ENCODE measurements at regions not wholly inside any gene's neighbourhood (a gene's known extent, or its start where the extent isn't known, plus 50 kb on each side); places are given as distances from the start of the nearest gene placed in this dataset.
"Not testable (repeated sequence)": the region's sequence is repeated elsewhere in the genome, so short reads cannot be mapped to it uniquely, and the experiment has no call there.

DNA sequence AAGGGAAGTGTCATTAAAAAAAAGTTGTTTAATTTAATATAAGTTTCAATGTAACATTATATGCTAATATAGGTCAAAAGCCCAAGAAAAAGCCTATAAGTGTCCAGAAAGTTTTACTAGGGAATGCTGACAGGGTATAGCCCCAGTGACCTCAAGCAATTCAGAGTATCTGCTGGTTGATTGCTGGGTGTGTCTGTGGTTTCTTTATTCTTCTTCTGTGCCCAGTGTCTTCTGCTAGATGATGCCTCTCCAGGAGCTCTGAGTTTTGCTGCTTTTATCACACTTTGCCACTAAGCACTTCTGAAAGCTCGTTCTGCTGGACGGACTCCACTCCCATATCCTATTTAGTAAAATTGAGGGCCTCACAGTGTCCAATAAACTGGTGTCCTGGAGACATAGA, 212.2 kb upstream of the NRG3 start:
- no peak for DNase-seq (ENCODE audit: low spot score in 2 of 2)
- Histone ChIP-seq H3K4me1 (no peaks in the 10 kb centered on the region), H3K27ac (no peak overlapping the region), H3K27me3 (no peaks in the 10 kb centered on the region), H3K36me3 (no peaks in the 10 kb centered on the region), H3K4me3 (no peak overlapping the region), H3K9me3 (no peaks in the 10 kb centered on the region)
- intact Hi-C loops (cut with DNase I; ENCODE audit: low total_unique reads) = no loop called here
- TF ChIP-seq CTCF (IDR thresholded peaks at IDR 0.05) (no peak), POLR2A (IDR thresholded peaks at IDR 0.05) (no peak), POLR2AphosphoS5 (IDR thresholded peaks at IDR 0.05) (no peak)

DNA sequence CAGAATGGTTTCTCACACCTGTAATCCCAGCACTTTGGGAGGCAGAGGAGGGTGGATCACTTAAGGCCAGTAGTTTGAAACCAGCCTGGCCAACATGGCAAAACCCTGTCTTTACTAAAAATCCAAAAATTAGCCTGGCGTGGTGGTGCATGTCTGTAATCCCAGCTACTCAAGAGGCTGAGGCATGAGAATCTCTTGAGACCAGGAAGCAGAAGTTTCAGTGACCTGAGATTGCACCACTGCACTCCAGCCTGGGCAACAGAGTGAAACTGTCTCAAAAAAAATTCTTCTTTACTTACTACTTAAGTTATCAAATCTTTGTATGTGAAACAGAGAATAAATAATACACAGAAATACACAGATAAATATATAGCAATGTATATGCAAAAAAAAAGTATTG, 210.2 kb upstream of the NRG3 start:
- H3K27ac ChIP-seq; H3K27me3 ChIP-seq; intact Hi-C loops (cut with DNase I; ENCODE audit: low total_unique reads); H3K36me3 ChIP-seq; DNase-seq (ENCODE audit: low spot score in 2 of 2); H3K4me1 ChIP-seq; H3K4me3 ChIP-seq: not testable (repeated sequence)
- H3K9me3 ChIP-seq = peaks cover 6 to 11% of the 10 kb centered on the region in 2 donors

GRCh38 chr10:81674941-81675340, 200.1 kb upstream of the NRG3 start:
- Histone ChIP-seq H3K36me3 (no peaks in the 10 kb centered on the region), H3K27me3 (no peaks in the 10 kb centered on the region), H3K4me3 (no peak overlapping the region), H3K9me3 (peaks cover 1 to 2% of the 10 kb centered on the region in 2 donors), H3K27ac (no peak overlapping the region), H3K4me1 (no peaks in the 10 kb centered on the region)
- TF ChIP-seq POLR2AphosphoS5 (IDR thresholded peaks at IDR 0.05) = no peak
- TF ChIP-seq CTCF (IDR thresholded peaks at IDR 0.05) = no peak
- TF ChIP-seq POLR2A (IDR thresholded peaks at IDR 0.05) = no peak
- intact Hi-C loops (cut with DNase I; ENCODE audit: low total_unique reads) = no loop called here
- DNase-seq (ENCODE audit: low spot score in 2 of 2) = no peak

GRCh38 chr10:81679291-81679690, 195.7 kb upstream of the NRG3 start:
- TF ChIP-seq POLR2AphosphoS5 (IDR thresholded peaks at IDR 0.05) = no peak
- TF ChIP-seq CTCF (IDR thresholded peaks at IDR 0.05) = no peak
- TF ChIP-seq POLR2A (IDR thresholded peaks at IDR 0.05) = no peak
- DNase-seq (ENCODE audit: low spot score in 2 of 2) = no peak
- Histone ChIP-seq H3K9me3 (no peaks in the 10 kb centered on the region), H3K36me3 (no peaks in the 10 kb centered on the region), H3K4me1 (no peaks in the 10 kb centered on the region), H3K27ac (no peak overlapping the region), H3K27me3 (no peaks in the 10 kb centered on the region), H3K4me3 (no peak overlapping the region)
- intact Hi-C loops (cut with DNase I; ENCODE audit: low total_unique reads) = no loop called here

DNA sequence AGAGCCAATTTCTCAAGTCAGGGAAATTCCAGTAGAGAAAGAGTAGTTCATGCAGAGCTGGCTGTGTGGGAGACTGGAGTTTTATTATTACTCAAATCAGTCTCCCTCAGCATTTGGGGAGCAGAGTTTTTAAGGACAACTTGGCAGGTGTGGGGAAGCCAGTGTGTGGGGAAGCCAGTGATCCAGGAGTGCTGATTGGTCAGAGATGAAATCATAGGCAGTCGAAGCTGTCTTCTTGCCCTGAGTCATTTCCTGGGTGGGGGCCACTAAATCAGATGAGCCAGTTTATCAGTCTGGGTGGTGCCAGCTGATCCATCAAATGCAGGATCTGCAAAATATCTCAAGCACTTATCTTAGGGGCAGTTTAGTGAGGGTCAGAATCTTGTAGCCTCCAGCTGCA, 194.6 kb upstream of the NRG3 start:
- Histone ChIP-seq H3K27me3 (no peaks in the 10 kb centered on the region), H3K4me3 (no peak overlapping the region), H3K27ac (no peak overlapping the region), H3K9me3 (no peaks in the 10 kb centered on the region), H3K4me1 (no peaks in the 10 kb centered on the region), H3K36me3 (no peaks in the 10 kb centered on the region)
- intact Hi-C loops (cut with DNase I; ENCODE audit: low total_unique reads) = no loop called here
- DNase-seq (ENCODE audit: low spot score in 2 of 2) = no peak
- TF ChIP-seq POLR2AphosphoS5 (IDR thresholded peaks at IDR 0.05) = no peak
- no peak for TF ChIP-seq CTCF (IDR thresholded peaks at IDR 0.05)
- no peak for TF ChIP-seq POLR2A (IDR thresholded peaks at IDR 0.05)

DNA sequence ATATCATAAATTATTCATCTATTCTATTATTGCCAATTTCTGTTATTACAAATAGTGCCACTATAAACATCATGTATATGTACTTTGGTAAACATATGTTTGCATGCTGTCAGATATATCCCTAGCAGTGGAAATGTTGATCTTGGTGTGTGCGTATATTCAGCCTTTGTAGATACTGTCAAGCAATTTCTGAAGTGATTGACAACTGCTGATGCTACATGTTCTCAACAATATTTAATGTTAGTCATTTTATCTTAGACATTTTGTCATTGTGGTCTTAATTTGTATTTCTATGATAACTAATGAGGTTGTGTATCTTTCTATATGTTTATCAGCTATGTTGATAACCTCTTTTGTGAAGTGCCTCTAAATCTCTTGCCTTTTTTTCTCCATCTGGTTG, 186.5 kb upstream of the NRG3 start:
- H3K4me1 ChIP-seq = no peaks in the 10 kb centered on the region
- peaks cover 0 to 7% of the 10 kb centered on the region in 2 donors for H3K9me3 ChIP-seq
- no peak for DNase-seq (ENCODE audit: low spot score in 2 of 2)
- H3K4me3 ChIP-seq = no peak overlapping the region
- TF ChIP-seq CTCF (IDR thresholded peaks at IDR 0.05) (no peak), POLR2A (IDR thresholded peaks at IDR 0.05) (no peak), POLR2AphosphoS5 (IDR thresholded peaks at IDR 0.05) (no peak)
- no peaks in the 10 kb centered on the region for H3K36me3 ChIP-seq
- intact Hi-C loops (cut with DNase I; ENCODE audit: low total_unique reads) = no loop called here
- H3K27me3 ChIP-seq = no peaks in the 10 kb centered on the region
- H3K27ac ChIP-seq = no peak overlapping the region

Data from breast epithelium (tissue), 4 donors.